Activated T-cell treated with anti-CD3 and anti-CD28 coated beads for 4 hours (primary cell): ENCODE measurements at regions not wholly inside any gene's neighbourhood (a gene's known extent, or its start where the extent isn't known, plus 50 kb on each side); places are given as distances from the start of the nearest gene placed in this dataset.

Experiments
- DNase-seq: peaks from one replicate; pipeline ENCODE4 v3.0.0-alpha.2; 2020

DNA sequence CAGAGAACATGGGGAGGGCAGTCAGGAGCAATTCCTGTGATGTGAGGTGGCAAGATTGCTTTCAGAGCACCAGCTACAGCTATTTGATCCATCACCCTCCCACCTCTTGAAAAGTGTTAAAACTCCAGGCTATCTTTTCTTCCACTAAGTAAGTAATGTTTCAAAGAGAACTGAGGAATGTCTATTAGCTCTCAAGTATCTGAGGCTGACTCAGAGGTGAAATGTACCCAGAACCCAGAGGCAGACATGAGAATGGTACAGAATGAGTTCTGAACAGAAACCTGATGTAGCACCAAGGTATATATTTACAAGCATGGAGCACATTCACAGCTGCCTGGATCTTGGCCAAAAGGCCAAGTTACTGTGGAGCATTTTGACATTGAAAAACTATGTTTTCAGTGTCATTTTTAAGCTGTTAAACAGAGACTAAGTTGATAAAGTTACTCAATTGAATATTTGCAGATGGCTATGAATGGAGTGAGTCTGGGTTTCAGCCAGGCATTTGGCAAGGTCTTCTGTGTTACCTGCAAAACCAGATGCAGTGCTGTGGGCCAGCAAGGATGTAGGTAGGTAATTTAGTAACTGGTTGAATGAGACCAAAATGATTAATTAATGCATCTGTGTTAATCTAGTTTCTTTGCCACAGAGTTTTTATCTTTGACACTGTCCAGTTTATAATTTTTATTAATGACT lies 227.7 kb upstream of the CD96 start:
- DNase-seq = no peak

- no peak for DNase-seq
Observed at GRCh38 chr3:111314898-111315297, 227.1 kb upstream of the CD96 start.

DNA sequence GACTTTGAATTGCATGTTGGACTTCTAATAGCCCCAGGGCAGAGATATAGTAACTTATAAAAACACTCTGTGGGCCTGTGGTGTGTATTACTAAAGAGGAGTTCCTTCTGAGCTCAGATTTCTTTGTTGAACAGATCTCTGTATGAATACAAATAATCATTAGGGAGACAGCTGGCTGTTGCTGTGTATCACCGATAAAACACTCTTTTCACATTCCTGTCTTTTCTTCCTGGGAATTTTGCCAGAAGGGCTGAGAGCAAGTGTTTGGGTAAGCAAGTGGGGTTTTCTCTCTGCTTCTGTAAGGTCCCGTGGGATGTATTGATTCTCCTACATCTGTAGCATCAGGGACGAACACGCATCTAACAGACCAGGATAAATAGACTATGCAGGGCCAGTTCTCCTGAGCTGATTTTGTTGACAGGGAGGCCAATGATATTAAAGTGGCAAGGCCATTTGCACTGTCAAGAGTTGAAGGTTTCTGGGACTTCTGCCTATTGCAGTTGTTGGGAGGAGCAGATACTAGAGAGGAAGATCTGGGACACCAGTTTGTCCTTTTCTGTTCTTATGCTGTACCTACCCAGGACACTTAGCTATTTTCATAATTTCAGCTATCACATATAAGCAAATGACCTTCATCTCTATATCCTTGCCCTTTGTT lies 225.9 kb upstream of the CD96 start:
- no peak for DNase-seq

DNA sequence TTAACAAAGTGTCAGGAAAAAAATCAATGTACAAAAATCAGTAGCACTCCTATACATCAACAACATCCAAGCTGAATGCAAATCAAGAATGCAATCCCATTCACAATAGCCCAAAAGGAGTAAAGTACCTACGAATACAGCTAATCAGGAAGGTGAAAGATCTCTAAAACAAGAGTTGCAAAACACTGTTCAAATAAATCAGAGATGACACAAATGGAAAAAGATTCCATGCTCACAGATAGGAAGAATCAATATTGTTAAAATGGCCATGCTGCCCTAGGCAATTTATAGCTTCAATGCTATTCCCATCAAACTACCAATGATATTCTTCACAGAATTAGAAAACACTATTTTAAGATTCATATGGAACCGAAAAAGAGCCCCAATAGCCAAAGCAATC lies 223.7 kb upstream of the CD96 start:
- DNase-seq = no peak

DNA sequence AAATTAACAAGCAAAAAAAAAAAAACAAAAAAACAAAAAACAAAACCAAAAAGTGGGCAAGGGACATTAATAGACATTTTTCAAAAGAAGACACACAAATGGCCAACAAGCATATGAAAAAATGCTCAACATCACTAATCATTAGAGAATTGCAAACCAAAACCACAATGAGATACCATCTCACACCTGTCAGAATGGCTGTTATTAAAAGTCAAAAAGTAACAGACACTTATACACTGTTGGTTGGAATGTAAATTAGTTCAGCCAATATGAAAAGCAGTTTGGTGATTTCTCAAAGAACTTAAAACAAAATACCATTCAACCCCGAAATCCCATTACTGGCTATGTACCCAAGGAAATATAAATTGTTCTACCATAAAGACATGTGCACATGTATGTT lies 222.4 kb upstream of the CD96 start:
- DNase-seq = no peak

DNA sequence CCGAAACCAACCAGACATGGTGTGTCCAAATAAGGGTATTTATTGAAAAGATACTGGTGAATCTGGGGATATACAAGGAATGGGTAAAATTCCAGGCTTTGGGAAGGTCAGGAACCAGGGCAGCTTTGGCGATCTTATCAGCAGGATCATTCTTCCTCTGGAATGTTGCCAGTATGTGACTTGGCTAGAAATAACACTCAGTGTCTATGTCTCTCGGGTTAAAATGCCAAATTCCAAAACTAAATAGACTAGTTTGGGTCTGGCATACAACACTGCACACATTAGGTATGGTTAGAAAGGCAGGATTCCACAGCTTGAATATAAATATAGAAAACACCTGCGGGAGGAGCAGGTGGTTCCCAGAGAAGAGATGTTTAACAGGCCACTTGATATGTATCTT lies 220.2 kb upstream of the CD96 start:
- no peak for DNase-seq

- no peak for DNase-seq
Observed at GRCh38 chr3:111323019-111323418, 219.0 kb upstream of the CD96 start.

DNA sequence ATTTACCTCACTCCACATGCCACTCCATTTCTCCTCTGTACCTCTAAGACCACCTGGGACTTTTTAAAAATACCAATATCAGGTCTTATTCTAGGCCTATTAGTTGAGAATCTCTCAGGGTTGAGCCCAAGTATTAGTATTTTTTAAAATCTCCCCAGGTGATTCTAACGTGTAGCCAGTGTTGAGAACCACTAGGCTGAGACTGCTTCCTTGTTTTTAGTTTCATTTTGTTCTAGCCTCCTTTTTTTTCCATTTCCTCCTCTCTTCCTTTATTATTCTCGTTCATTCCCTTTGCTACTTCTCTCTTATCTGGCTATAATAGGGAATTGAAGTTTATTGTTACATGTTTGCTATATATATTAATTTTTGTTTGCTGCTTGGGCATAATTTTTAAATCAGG lies 217.8 kb upstream of the CD96 start:
- no peak for DNase-seq

DNA sequence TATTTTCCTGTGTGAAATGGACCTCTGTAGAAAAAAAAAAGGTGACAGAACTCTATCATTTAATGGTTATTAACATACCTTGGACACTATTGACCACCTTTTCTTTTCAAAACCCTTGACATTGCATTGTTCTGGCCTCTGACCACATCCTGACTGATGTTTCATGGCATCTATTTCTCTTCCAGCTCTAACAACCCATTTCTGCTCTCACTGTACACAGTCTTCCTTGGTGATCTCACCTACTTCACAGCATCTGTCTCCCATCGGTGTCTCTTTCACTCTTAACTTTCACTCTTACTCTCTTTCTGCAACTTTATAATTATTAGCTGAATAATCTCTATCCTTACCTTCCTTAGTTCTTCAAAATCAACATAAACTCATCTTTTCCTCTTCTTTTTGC lies 217.4 kb upstream of the CD96 start:
- DNase-seq = no peak

GRCh38 chr3:111325160-111325718 lies 216.8 kb upstream of the CD96 start:
- no peak for DNase-seq

DNA sequence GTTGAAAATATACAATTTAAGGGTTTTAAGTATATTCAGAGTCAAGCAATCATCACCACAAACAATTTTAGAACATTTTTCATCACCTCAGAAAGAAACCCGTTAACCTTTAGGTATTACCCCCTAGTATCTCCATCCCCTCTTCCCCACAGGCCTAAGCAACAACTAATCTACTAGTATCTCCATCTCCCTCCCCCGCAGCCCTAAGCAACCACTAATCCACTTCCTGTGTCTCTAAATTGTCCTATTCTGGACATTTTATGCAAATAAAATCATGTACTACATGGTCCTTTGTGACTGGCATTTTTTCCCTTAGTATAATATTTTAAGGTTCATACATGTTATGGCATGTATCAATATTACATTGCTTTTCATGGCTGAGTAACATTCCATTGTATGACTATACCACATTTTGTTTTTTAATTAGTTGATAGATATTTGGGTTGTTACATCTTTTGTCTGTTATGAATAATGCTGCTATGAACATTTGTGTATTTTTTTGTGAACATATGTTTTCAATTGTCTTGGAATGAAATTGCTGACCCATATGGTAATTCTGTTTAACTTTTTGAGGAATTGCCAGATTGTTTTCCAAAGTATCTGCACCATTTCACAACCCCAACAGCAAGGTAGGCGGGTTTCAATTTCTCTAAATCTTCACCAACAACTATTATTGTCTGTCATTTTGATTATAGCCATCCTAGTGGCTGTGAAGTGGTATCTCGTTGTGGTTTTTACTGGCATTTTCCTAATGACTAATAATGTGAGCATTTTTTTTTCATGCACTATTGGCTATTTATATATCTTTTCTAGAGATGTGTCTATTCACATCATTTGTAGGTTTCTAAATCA lies 215.6 kb upstream of the CD96 start:
- no peak for DNase-seq

GRCh38 chr3:111331306-111331705 lies 210.7 kb upstream of the CD96 start:
- no peak for DNase-seq

DNA sequence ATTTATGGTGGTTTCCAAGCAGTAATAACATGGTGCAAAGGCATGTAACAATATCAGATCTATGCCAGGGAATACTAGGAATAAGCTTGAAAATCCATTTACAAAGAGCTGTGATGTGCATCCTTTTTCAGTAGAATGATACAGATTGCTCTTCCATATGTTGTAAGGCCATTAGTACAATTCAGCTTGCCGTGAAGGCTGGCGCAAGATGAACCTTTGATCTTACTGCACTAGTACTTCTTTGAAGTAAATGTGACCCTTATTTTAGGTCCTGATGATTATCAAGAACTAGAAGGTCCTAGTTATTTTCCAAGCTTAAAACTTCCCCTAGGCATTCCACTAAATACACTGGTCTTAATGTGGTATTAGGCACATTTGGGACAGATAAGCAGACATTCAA lies 210.1 kb upstream of the CD96 start:
- no peak for DNase-seq

DNA sequence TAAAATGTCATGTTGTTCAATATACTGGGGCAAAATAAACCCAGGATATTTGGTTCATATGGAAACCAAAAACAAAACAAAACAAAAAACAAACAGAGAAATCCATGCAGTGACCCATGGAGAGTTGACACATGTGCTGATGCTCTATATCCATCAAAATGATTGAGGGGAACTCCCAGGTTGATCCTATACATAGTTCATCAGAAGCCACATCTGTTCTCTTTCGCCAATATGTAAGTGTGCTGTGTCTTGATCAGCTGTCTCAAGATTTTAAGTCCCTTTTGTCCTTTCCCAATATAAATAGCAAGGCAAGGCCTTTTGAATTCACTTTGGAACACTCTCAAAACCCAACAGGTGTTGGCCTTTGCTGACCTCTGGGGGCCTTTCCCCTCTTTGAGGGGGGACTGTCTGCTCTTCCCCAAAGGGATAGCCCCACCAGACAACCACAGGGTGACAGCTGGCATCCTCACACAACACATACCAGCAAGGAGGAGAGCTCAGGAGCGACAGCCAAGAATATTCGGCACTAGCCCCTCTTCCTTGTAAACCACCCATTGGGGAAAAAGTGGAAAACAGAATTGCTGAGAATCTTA lies 209.4 kb upstream of the CD96 start:
- no peak for DNase-seq

GRCh38 chr3:111333642-111334041 lies 208.4 kb upstream of the CD96 start:
- DNase-seq = no peak

DNA sequence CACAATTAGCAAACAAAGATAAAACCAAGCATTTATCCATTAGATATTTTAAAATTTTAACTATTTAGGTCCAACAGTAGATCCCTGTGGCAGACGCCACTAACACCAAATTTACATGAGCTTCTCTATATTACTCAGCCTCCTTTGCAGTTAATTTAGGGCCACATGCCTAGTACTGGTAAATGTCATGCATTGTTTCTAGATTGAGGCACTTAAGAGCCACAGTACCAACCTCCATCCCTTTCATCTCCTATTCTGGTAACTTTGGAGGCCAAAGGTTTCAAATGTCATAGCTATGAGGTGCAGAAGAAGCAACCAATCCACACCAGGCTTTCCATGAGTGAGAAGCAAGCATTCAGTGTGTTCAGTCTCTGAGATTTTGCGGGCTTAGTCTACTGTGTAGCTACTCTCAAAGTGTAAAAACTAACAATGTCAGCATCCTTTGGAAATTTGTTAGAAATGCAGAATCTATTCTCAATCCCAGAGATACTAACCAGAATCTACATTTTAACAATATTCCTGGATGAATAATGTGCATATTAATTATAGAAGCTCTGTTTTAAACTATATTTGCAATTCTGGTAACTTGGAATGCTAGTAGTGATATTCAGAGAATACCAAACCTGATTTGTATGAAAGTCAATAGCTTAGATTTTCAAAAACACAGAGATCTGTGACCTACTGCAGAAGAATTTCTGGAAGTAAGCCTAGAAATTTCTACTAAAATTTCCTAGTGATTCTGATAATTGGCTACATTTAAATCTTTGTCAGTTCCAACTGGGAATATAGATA lies 206.3 kb upstream of the CD96 start:
- DNase-seq = no peak

GRCh38 chr3:111336511-111336910 lies 205.5 kb upstream of the CD96 start:
- no peak for DNase-seq

GRCh38 chr3:111338059-111338698 lies 203.8 kb upstream of the CD96 start:
- peak; percentile 23 for DNase-seq

DNA sequence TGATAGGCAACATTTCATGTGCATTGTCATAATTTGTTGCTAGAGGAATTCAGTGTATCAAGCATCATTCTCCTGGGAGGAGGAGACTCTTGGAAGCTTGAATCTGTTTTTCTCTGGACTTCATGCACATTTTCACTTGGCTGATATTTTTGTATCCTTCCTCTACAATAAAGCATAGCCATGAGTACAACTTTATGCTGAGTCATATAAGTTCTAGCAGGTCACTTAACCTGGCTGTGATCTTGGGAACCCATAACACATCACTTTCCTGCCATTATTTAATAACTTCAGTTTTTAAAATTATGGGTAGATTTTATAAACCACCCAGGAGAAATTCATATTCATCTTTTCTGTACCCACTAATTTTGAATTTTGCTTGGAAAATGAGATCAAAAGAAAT lies 203.0 kb upstream of the CD96 start:
- no peak for DNase-seq

DNA sequence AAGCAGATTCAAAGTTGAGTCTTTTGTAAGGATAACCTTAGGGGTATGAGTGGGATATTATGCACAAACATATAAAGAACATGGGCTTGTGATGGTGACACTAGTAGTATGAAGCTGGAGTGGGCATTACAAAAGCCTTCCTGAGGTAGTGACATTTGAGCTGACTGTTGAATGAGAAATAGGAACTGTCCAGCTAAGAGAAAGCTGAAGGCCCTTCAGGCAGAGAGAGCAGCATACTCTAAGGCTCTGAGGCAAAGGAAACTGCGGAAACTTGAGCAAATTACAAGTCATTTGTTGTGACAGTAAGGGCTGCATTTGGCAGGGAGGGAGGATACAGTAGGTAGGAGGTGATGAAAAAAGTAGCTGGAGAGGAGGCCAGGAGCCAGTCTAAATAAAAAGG lies 190.7 kb upstream of the CD96 start:
- DNase-seq = no peak

DNA sequence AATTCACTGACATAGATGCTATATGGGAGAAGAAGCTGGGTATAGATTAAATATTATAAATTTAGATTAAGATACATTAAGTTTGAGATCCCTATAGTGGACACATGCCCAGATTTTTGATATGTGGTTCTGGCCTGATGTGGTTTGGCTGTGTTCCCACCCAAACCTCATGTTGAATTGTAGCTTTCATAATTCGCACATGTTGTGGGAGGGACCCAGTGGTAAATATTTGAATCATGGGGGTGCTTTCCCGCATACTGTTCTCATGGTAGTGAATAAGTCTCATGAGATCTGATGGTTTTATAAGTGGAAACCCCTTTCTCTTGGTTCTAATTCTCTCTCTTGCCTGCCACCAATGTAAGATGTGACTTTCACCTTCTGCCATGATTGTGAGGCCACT lies 189.4 kb upstream of the CD96 start:
- DNase-seq = no peak
